ENCODE measurements at regions not wholly inside any gene's neighbourhood (a gene's known extent, or its start where the extent isn't known, plus 50 kb on each side); places are given as distances from the start of the nearest gene placed in this dataset.
"Not testable (repeated sequence)": the region's sequence is repeated elsewhere in the genome, so short reads cannot be mapped to it uniquely, and the experiment has no call there.

DNA sequence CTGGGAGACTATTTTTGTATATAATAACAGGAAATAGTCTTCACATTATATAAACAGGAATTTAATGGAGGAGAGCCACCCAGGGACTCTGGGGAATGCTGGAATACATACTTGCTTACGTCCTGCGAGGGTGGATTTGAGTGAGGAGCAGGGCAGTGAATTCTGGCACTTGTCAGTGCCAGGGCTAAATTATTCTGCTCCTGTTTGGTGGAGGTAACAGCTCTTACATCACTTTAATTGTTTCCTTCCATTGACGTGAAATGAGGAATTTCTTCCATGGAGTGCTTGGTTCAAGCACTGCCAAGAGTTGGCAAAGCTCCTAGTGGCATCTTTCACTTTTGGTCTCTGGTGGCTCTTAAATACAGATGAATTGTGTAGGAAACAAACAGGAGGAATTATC, 94.1 kb upstream of the GOLGA8J start:
- in situ Hi-C loops (cut with MboI): no loop called here
- Histone ChIP-seq H4K20me1 (ENCODE audit: insufficient read depth) (no peaks in the 10 kb centered on the region), H3K9ac (no peak overlapping the region), H3K4me1 (ENCODE audit: insufficient read depth) (no peaks in the 10 kb centered on the region), H3K9me3 (ENCODE audit: low read depth) (no peaks in the 10 kb centered on the region), H3K4me2 (ENCODE audit: unreplicated experiment) (no peak overlapping the region), H3K36me3 (ENCODE audit: low read depth) (no peaks in the 10 kb centered on the region), H3F3A (ENCODE audit: insufficient read depth) (0 out of 2 replicates have a peak, but pooled peaks cover 4% of the 10 kb centered on the region), H3K79me2 (ENCODE audit: insufficient read depth) (no peaks in the 10 kb centered on the region), H2AFZ (no peak overlapping the region), H3K27ac (no peak overlapping the region), H3K27me3 (replicated peaks; ENCODE audit: insufficient read depth) (peaks cover 46% of the 10 kb centered on the region), H3K9me2 (ENCODE audit: insufficient read depth) (no peaks in the 10 kb centered on the region), H3K4me3 (no peak overlapping the region)
- peak; percentile 23 for DNase-seq
- TF ChIP-seq EZH2phosphoT487 (IDR thresholded peaks at IDR 0.05; ENCODE audit: insufficient read depth, low read depth) (no peak), EZH2 (IDR thresholded peaks at IDR 0.05; ENCODE audit: insufficient read depth, poor library complexity, severe bottlenecking) (no peak)
- 0 to 2% methylated on average over 3 of the region's 3 CpGs for WGBS, 2 experiments (ENCODE audit: low coverage in 1 of 2, low lambda C conversion rate in 2 of 2, missing lambda C conversion rate in 2 of 2)

DNA sequence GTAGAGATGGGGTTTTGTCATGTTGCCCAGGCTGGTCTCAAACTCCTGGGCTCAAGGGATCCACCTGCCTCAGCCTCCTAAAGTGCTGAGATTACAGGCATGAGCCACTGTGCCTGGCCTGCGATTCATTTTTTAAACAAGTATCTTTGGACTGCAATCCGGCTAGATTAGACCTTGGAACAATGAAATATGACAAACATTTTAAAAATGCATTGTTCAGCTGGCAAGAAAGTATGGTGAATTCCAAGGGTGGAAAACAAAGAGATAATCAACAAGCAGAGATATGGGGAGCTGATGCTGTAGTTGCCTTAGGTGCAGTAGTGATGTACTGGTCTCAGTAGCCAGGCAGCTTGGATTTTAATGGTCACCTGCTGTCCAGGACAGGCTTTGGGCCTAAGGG, 95.8 kb upstream of the GOLGA8J start:
- H3K27me3 ChIP-seq (replicated peaks; ENCODE audit: insufficient read depth): peaks cover 32% of the 10 kb centered on the region
- no peaks in the 10 kb centered on the region for H3K36me3 ChIP-seq (ENCODE audit: low read depth)
- 0 out of 2 replicates have a peak, but pooled peaks cover 4% of the 10 kb centered on the region for H3F3A ChIP-seq (ENCODE audit: insufficient read depth)
- H3K9me3 ChIP-seq (ENCODE audit: low read depth): no peaks in the 10 kb centered on the region
- no peak overlapping the region for H3K27ac ChIP-seq
- H4K20me1 ChIP-seq (ENCODE audit: insufficient read depth): no peaks in the 10 kb centered on the region
- no peak overlapping the region for H3K4me3 ChIP-seq
- 31 to 44% methylated on average over 2 of the region's 2 CpGs for WGBS, 2 experiments (ENCODE audit: low coverage in 1 of 2, low lambda C conversion rate in 2 of 2, missing lambda C conversion rate in 2 of 2)
- no peak overlapping the region for H2AFZ ChIP-seq
- in situ Hi-C loops (cut with MboI): no loop called here
- H3K9me2 ChIP-seq (ENCODE audit: insufficient read depth): no peaks in the 10 kb centered on the region
- no peaks in the 10 kb centered on the region for H3K79me2 ChIP-seq (ENCODE audit: insufficient read depth)
- H3K4me2 ChIP-seq (ENCODE audit: unreplicated experiment): no peak overlapping the region
- no peak overlapping the region for H3K9ac ChIP-seq
- H3K4me1 ChIP-seq (ENCODE audit: insufficient read depth): no peaks in the 10 kb centered on the region
- TF ChIP-seq EZH2phosphoT487 (IDR thresholded peaks at IDR 0.05; ENCODE audit: insufficient read depth, low read depth) (no peak), EZH2 (IDR thresholded peaks at IDR 0.05; ENCODE audit: insufficient read depth, poor library complexity, severe bottlenecking) (no peak)
- no peak for DNase-seq

DNA sequence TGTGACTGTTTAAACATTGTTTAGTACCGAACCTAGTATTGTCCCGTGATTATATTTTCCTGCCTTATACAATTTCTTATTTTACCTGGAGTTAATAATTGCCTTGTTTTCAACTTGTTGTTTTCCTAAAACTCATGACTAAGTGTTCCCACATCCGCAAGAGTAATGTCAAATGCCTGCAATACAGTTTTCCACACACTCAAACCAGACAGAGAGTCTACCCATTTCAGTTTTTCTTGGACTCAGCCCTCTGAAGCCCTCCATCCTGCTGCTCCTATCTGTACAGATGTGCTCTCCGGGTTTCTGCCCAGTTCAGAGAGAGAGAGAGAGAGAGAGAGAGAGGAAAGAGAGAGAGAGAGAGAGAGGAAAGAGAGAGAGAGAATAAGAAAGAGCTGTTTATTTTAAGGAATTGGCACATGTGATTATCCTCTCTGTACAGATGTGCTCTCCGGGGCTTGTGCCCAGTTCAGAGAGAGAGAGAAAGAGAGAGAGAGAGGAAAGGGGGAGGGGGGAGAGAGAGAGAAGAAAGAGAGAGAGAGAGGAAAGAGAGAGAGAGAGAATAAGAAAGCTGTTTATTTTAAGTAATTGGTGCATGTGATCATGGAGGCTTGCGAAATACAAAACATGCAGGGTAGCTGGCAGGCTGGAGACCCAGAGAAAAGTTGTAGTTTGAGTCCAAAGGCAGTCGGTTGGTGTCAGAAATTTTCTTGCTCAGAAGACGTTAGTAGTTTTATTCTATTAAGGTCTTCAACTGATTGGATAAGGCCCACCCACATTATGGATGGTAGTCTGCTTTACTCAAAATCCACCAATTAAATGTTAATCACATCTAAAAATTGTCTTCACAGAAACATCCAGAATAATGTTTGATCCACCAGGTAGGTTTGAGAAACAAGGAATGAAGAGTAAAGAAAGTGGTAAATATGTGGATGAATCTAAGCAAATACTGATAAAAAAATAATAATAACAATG, 104.1 kb upstream of the GOLGA8J start:
- no peak overlapping the region for H3K4me3 ChIP-seq

DNA sequence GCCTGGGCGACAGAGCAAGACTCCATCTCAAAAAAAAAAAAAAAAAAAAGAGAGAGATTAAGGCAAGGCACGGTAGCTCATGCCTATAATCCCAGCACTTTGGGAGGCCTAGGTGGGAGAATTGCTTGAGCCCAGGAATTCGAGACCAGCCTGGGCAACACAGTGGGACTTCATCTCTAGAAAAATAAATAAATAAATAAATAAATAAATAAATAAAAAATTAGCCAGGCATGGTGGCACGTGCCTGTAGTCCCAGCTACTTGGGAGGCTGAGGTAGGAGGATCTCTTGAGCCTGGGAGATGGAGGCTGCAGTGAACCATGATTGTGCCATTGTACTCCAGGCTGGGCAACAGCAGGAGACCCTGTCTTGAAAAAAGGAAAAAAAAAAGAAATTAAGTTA, 108.7 kb upstream of the GOLGA8J start:
- 8 to 53% methylated on average over 1 to 4 of the region's 4 CpGs for WGBS, 2 experiments (ENCODE audit: low coverage in 1 of 2, low lambda C conversion rate in 2 of 2, missing lambda C conversion rate in 2 of 2)
- H3K4me3 ChIP-seq; H4K20me1 ChIP-seq (ENCODE audit: insufficient read depth); H3K9ac ChIP-seq; H3K4me1 ChIP-seq (ENCODE audit: insufficient read depth); H3K36me3 ChIP-seq (ENCODE audit: low read depth); H3F3A ChIP-seq (ENCODE audit: insufficient read depth); H2AFZ ChIP-seq; H3K79me2 ChIP-seq (ENCODE audit: insufficient read depth); H3K9me3 ChIP-seq (ENCODE audit: low read depth); H3K9me2 ChIP-seq (ENCODE audit: insufficient read depth); in situ Hi-C loops (cut with MboI); DNase-seq; H3K27ac ChIP-seq; H3K4me2 ChIP-seq (ENCODE audit: unreplicated experiment): not testable (repeated sequence)
- H3K27me3 ChIP-seq (replicated peaks; ENCODE audit: insufficient read depth): peaks cover 50% of the 10 kb centered on the region

More for the DNA sequence above, 104.1 kb upstream of the GOLGA8J start:
- Histone ChIP-seq H3K9me2 (ENCODE audit: insufficient read depth) (no peaks in the 10 kb centered on the region), H3K9ac (no peak overlapping the region), H3K27me3 (replicated peaks; ENCODE audit: insufficient read depth) (peaks cover 11% of the 10 kb centered on the region), H3K36me3 (ENCODE audit: low read depth) (no peaks in the 10 kb centered on the region), H3K4me1 (ENCODE audit: insufficient read depth) (no peaks in the 10 kb centered on the region), H3K79me2 (ENCODE audit: insufficient read depth) (no peaks in the 10 kb centered on the region), H3K4me2 (ENCODE audit: unreplicated experiment) (no peak overlapping the region), H2AFZ (peak overlapping the region; percentile 35; the same call in 1 of the 2 replicates), H4K20me1 (ENCODE audit: insufficient read depth) (no peaks in the 10 kb centered on the region), H3K27ac (no peak overlapping the region), H3K9me3 (ENCODE audit: low read depth) (no peaks in the 10 kb centered on the region), H3F3A (ENCODE audit: insufficient read depth) (no peaks in the 10 kb centered on the region)
- WGBS, 2 experiments (ENCODE audit: low coverage in 1 of 2, low lambda C conversion rate in 2 of 2, missing lambda C conversion rate in 2 of 2): 23 to 26% methylated on average over 8 of the region's 8 CpGs
- DNase-seq: peak; percentile 29
- in situ Hi-C loops (cut with MboI): no loop called here
- TF ChIP-seq EZH2phosphoT487 (IDR thresholded peaks at IDR 0.05; ENCODE audit: insufficient read depth, low read depth) (no peak), EZH2 (IDR thresholded peaks at IDR 0.05; ENCODE audit: insufficient read depth, poor library complexity, severe bottlenecking) (no peak)
